Transverse colon (tissue), 4 donors: ENCODE measurements at regions not wholly inside any gene's neighbourhood (a gene's known extent, or its start where the extent isn't known, plus 50 kb on each side); places are given as distances from the start of the nearest gene placed in this dataset.

Experiments used
- CTCF ChIP-seq, 5 experiments: fragments of 200-600 bp in 3 of 5; fragments of 450-650 bp in 2 of 5; sonication (generic) in 3 of 5; IDR thresholded peaks; 1 replicate in 2 of 5; 2 replicates in 3 of 5; pipeline ENCODE4 v1.5.1; 2016 to 2017; ENCODE audit warnings: antibody characterized with exemption in 5 of 5, inconsistent platforms in 3 of 5, mild to moderate bottlenecking in 2 of 5, moderate library complexity in 1 of 5
- EP300 ChIP-seq: sonication (generic); formaldehyde crosslinking; IDR thresholded peaks from one replicate; pipeline ENCODE4 v1.6.1; 2017; ENCODE audit warnings: antibody characterized with exemption, low read depth
- POLR2A ChIP-seq: fragments of 450-650 bp; IDR thresholded peaks from one replicate; pipeline ENCODE4 v1.6.1; 2016; ENCODE audit warnings: antibody characterized with exemption, mild to moderate bottlenecking, moderate library complexity
- POLR2AphosphoS5 ChIP-seq, 3 donors: sonication (generic); formaldehyde crosslinking; IDR thresholded peaks; one replicate each; pipeline ENCODE4 v1.6.1; 2016; ENCODE audit warnings: antibody characterized with exemption in 3 of 3

DNA sequence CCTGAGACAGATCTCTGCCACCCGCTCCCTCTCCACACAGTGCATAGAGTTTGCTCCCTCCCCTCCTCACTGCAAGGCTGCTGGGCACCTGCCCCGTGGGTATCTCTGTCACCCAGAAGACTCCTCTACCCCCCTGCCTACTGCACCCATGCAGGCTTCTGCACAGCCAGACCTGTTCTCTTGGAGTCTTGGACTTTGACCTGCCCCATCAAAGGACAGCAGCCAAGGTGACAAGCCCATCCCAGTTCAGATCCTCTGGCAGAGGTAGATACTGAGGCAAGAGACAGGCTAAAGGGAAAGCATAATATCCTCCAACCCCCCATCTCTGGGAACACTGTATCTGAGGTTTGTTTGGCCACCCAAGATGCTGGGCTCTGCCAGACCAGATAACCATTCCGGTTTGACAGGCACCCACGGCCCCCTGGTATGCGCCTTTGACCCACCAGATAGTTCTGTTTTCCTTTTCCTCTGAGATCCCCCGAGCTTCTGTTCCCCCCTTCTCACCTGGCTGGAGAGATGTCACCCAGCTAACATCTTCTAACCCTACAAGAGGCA, 239.6 kb downstream of the SOX9 start:
- no peak for TF ChIP-seq EP300
- TF ChIP-seq CTCF (IDR thresholded peaks at IDR 0.05): no peak
- TF ChIP-seq POLR2A: no peak
- no peak for TF ChIP-seq POLR2AphosphoS5 (IDR thresholded peaks at IDR 0.05)
